ENCODE measurements at regions not wholly inside any gene's neighbourhood (a gene's known extent, or its start where the extent isn't known, plus 50 kb on each side); places are given as distances from the start of the nearest gene placed in this dataset.

DNA sequence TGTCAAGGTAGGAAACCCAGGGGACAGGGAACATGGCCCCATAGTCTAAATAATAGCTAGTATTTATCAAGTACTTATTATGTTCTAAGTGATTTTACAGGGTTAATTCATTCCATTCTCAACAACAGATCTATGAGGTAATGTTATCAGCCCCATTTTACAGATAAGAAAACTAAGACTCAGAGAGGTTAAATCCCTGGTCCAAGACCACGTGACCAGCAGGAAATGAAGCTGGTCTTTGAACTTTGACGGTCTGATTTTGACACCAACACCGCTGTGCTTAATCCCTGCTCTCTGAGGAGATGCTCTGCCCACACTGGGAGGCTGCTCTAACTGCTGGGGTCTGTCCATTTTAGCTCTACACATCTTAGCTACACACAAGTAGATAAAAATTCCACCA is 253.5 kb downstream of the SPTSSA start:
- H3K4me3 ChIP-seq (ENCODE audit: low read length) = no peak overlapping the region
- no peaks in the 10 kb centered on the region for H3K4me1 ChIP-seq (ENCODE audit: insufficient read depth, low read length)
- H3K27me3 ChIP-seq (ENCODE audit: insufficient read depth, low read length) = peaks cover 3% of the 10 kb centered on the region
- no peaks in the 10 kb centered on the region for H3K9me3 ChIP-seq (ENCODE audit: low read length)
- H3K36me3 ChIP-seq (ENCODE audit: insufficient read depth, low read length) = no peaks in the 10 kb centered on the region
- H2AFZ ChIP-seq (ENCODE audit: low read depth, low read length) = no peak overlapping the region

DNA sequence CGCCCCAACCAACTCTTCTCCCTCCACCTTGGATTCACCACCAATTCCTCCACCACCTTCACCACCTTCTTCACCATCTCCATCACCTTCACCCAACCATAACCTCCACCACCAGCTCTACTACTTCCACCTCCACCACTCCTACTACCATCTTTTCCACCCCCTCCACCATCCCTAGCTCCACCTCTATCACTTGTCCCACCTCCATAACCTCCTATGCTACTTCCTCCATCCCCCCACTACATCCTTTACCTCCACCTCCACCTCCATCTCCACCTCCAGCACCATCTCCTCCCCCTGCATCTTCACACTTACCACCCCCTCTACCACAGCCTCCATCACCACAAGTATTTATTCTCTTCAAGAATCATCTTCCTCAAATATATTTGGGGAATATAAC is 254.9 kb upstream of the EGLN3 start:
- H2AFZ ChIP-seq (ENCODE audit: low read depth, low read length) = no peak overlapping the region
- no peak overlapping the region for H3K4me3 ChIP-seq (ENCODE audit: low read length)
- H3K4me1 ChIP-seq (ENCODE audit: insufficient read depth, low read length) = peaks cover 2% of the 10 kb centered on the region
- no peaks in the 10 kb centered on the region for H3K36me3 ChIP-seq (ENCODE audit: insufficient read depth, low read length)
- H3K9me3 ChIP-seq (ENCODE audit: low read length) = no peaks in the 10 kb centered on the region
- H3K27me3 ChIP-seq (ENCODE audit: insufficient read depth, low read length) = no peaks in the 10 kb centered on the region

DNA sequence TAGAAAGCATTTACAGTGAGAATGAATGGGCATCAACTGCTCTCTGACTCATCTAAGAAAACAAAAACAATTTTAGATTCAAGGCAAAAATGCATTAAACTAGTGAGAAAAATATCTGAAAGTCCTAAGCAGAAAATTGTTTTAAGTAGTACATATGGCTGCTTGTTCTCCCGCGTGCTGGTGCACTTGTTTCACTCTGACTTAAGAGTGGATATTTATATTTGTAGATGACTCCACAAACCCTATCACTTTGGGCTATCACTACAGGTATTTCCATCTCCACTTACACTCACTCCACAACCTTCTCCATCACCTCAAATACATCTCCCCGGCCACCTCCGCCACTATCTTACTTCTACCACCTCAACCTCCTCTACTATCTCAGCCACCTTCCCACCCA is 253.9 kb upstream of the EGLN3 start:
- no peaks in the 10 kb centered on the region for H3K36me3 ChIP-seq (ENCODE audit: insufficient read depth, low read length)
- peaks cover 3% of the 10 kb centered on the region for H3K4me1 ChIP-seq (ENCODE audit: insufficient read depth, low read length)
- no peaks in the 10 kb centered on the region for H3K9me3 ChIP-seq (ENCODE audit: low read length)
- no peak overlapping the region for H3K4me3 ChIP-seq (ENCODE audit: low read length)
- H3K27me3 ChIP-seq (ENCODE audit: insufficient read depth, low read length) = no peaks in the 10 kb centered on the region
- no peak overlapping the region for H2AFZ ChIP-seq (ENCODE audit: low read depth, low read length)

DNA sequence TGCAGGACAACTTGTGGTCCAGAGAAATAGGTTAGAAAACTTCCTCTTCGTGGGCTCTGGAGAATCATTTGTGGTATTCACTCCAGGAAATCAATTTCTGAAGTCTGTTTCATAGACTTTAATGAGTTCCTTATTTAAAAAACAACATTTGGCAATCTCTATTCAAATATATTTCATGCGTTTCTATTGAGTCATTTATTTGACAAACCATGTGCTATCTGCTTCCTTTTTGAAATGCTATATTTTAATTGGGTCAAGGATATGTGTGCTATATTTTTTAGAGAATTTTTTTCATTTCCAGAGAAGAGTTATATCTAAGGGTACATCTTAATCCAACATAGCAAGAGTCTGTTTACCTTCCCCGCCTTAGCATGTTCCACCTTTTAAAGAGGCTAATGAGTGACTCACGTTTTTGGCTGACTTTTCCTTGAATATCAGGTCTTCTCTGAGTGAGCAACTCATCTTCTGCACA is 252.4 kb upstream of the EGLN3 start:
- no peaks in the 10 kb centered on the region for H3K9me3 ChIP-seq (ENCODE audit: low read length)
- peaks cover 3% of the 10 kb centered on the region for H3K4me1 ChIP-seq (ENCODE audit: insufficient read depth, low read length)
- H3K36me3 ChIP-seq (ENCODE audit: insufficient read depth, low read length) = no peaks in the 10 kb centered on the region
- H2AFZ ChIP-seq (ENCODE audit: low read depth, low read length) = no peak overlapping the region
- no peaks in the 10 kb centered on the region for H3K27me3 ChIP-seq (ENCODE audit: insufficient read depth, low read length)
- no peak overlapping the region for H3K4me3 ChIP-seq (ENCODE audit: low read length)

DNA sequence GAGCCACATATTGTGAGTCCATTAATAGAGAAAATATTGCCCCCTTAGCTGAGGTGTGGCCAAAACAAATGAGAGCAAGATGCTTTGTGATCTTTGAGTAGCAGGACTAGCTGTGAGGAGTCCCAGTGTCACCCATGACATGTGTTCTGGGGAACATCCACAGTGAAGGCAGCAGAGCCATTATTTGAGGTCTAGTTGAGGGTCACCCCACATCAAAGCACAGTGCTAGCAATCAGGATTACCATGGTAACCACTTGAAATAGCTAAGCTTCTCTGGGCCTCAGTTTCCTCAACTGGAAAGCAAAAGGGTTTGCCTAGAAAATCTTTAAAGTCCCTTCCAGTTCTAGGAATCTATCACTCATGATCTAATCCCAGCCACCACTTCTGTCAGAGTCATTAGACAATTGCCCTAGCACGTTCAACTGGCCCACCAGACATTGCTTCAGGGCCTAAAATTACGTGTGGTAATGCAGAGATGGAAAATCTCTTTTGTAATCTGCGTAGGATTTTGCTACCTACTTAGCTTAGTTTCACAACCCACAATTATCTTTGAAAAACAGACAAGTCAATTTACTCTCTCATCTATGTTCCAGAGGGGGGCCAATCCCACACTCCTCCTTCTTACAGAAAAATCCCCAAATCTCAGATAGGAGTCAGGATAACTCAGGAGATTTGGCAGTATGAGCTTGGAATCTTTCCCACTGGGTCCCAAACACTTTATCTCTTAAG is 251.2 kb upstream of the EGLN3 start:
- Histone ChIP-seq H3K4me3 (ENCODE audit: low read length) (no peak overlapping the region), H3K27me3 (ENCODE audit: insufficient read depth, low read length) (no peaks in the 10 kb centered on the region), H2AFZ (ENCODE audit: low read depth, low read length) (no peak overlapping the region), H3K36me3 (ENCODE audit: insufficient read depth, low read length) (no peaks in the 10 kb centered on the region), H3K9me3 (ENCODE audit: low read length) (no peaks in the 10 kb centered on the region), H3K4me1 (ENCODE audit: insufficient read depth, low read length) (peaks cover 3% of the 10 kb centered on the region)

DNA sequence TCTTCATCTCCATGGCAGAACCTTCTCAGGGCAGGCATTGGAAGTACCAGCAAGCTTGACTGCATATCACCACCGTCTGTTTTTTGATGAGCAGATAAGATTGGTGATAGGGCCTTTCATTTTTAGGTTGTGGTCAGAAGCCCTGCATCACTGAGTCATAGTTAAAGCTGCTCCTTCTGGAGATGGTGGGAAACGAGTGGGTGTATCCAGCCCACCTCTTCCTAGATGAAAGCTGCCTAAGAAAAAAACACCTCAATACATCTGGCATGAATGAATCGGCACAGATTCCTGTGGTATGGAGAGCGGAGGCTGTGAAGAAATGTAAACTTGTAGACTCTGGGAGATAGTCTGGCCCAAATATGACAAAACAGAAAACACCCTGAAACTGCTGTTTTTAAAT is 248.7 kb upstream of the EGLN3 start:
- Histone ChIP-seq H3K36me3 (ENCODE audit: insufficient read depth, low read length) (no peaks in the 10 kb centered on the region), H3K9me3 (ENCODE audit: low read length) (no peaks in the 10 kb centered on the region), H2AFZ (ENCODE audit: low read depth, low read length) (no peak overlapping the region), H3K4me1 (ENCODE audit: insufficient read depth, low read length) (peaks cover 3% of the 10 kb centered on the region), H3K4me3 (ENCODE audit: low read length) (no peak overlapping the region), H3K27me3 (ENCODE audit: insufficient read depth, low read length) (no peaks in the 10 kb centered on the region)

DNA sequence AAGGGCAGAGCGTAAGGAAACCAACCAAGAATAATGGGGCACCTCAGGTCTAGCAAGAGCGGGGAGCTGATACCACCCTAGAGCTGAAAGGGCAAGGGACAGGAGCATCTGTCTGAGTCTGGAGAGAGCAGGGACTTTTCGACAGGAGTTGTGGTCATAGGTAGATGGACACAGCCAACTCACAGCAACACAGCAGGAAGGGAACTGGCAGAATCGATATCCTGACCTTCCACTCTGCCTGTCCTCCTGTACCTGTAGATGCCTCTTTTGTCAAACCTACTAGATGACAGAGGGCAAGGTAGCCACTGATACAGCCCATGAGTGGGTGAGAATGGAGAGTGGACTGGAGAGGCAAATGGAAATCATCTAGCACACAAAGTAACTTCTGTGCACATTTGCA is 247.2 kb upstream of the EGLN3 start:
- Histone ChIP-seq H3K36me3 (ENCODE audit: insufficient read depth, low read length) (no peaks in the 10 kb centered on the region), H3K9me3 (ENCODE audit: low read length) (no peaks in the 10 kb centered on the region), H2AFZ (ENCODE audit: low read depth, low read length) (no peak overlapping the region), H3K4me1 (ENCODE audit: insufficient read depth, low read length) (peaks cover 3% of the 10 kb centered on the region), H3K4me3 (ENCODE audit: low read length) (no peak overlapping the region), H3K27me3 (ENCODE audit: insufficient read depth, low read length) (no peaks in the 10 kb centered on the region)

DNA sequence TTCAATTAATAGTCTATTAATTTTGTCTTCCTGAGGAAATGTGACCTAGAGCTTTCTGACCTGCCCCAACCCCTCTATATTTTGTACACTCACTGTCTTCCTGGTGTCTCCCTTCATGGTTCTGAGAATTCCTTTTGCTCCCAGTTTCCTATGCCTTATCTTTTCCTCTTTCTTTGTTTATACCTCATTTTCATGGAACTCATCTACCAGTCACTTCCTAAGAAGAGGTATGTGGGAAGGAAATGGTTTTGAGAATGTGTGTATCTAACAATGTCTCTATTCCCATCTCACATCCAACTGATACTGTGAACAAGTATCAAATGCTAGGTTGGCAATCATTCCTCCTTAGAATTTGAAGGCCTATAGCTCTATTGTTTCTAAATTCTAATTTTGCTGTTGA is 245.1 kb upstream of the EGLN3 start:
- Histone ChIP-seq H3K4me1 (ENCODE audit: insufficient read depth, low read length) (peaks cover 3% of the 10 kb centered on the region), H3K9me3 (ENCODE audit: low read length) (no peaks in the 10 kb centered on the region), H3K27me3 (ENCODE audit: insufficient read depth, low read length) (no peaks in the 10 kb centered on the region), H3K36me3 (ENCODE audit: insufficient read depth, low read length) (no peaks in the 10 kb centered on the region), H2AFZ (ENCODE audit: low read depth, low read length) (no peak overlapping the region), H3K4me3 (ENCODE audit: low read length) (no peak overlapping the region)

DNA sequence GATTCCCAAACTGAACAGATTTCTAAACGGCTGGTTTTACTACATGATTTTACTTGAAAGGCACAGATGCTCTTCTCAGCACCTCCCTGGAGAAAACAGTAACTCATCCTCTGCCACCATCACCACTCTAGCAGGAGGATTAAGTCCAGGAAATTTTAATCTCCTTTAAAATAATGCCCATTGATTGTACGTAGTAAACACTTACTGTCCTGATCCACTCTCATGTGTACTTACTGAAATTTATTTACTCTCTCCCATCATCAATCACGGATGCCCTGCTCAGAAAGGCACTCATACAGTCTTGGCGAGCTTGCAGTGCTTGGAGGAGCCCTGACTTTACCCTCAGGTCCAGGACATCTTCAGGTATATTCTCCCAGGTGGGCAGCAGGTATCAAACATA is 239.8 kb upstream of the EGLN3 start:
- no peaks in the 10 kb centered on the region for H3K27me3 ChIP-seq (ENCODE audit: insufficient read depth, low read length)
- H3K4me3 ChIP-seq (ENCODE audit: low read length) = no peak overlapping the region
- H2AFZ ChIP-seq (ENCODE audit: low read depth, low read length) = no peak overlapping the region
- H3K36me3 ChIP-seq (ENCODE audit: insufficient read depth, low read length) = no peaks in the 10 kb centered on the region
- no peaks in the 10 kb centered on the region for H3K9me3 ChIP-seq (ENCODE audit: low read length)
- no peaks in the 10 kb centered on the region for H3K4me1 ChIP-seq (ENCODE audit: insufficient read depth, low read length)

DNA sequence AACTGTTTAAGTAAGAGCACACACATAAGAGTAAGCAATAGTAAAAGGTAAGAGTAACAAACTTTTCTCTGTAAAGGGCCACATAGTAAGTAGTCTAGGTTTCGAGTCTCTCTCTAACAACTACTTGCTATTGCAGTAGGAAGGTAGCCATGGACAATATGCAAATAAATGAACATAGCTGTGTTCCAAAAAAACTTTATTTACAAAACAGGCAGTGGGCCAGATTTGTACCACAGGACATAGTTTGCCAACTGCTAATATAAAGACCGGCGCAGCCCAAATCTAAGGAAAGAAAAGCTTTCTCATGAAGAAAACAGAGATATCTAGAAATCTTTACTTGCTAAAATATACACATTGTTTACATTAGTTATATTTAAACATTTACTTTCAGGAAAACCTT is 239.0 kb upstream of the EGLN3 start:
- Histone ChIP-seq H3K36me3 (ENCODE audit: insufficient read depth, low read length) (no peaks in the 10 kb centered on the region), H3K27me3 (ENCODE audit: insufficient read depth, low read length) (no peaks in the 10 kb centered on the region)

DNA sequence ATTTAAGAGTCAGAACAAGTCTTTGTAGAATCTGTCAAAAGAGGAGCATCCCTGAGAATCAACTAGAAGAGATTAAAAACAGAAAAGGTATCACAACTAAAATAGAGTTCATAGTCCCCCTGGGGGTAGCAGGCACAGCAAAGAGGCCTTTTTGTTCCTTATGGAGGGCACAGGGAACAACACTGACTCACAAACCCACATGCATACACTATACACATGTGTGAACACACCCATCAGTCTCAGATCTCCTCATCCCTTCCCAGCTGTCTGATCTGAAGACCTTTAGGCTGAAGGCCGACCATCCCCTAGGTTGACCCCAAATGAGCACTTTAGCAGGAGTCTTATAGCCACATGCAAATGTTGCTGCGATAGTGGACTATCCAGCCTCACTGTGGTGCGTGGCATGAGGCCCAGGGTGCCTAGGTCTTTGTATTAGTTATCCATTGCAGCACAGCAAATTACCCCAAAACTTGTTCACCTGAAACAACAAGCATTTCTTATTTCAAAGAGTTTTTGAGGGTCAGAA is 236.7 kb upstream of the EGLN3 start:
- no peaks in the 10 kb centered on the region for H3K36me3 ChIP-seq (ENCODE audit: insufficient read depth, low read length)
- H3K9me3 ChIP-seq (ENCODE audit: low read length) = no peaks in the 10 kb centered on the region
- H3K4me3 ChIP-seq (ENCODE audit: low read length) = no peak overlapping the region
- H3K4me1 ChIP-seq (ENCODE audit: insufficient read depth, low read length) = no peaks in the 10 kb centered on the region
- H3K27me3 ChIP-seq (ENCODE audit: insufficient read depth, low read length) = no peaks in the 10 kb centered on the region
- no peak overlapping the region for H2AFZ ChIP-seq (ENCODE audit: low read depth, low read length)

More for the DNA sequence above, 239.0 kb upstream of the EGLN3 start:
- H3K4me1 ChIP-seq (ENCODE audit: insufficient read depth, low read length) = no peaks in the 10 kb centered on the region
- no peaks in the 10 kb centered on the region for H3K9me3 ChIP-seq (ENCODE audit: low read length)
- no peak overlapping the region for H2AFZ ChIP-seq (ENCODE audit: low read depth, low read length)
- no peak overlapping the region for H3K4me3 ChIP-seq (ENCODE audit: low read length)

DNA sequence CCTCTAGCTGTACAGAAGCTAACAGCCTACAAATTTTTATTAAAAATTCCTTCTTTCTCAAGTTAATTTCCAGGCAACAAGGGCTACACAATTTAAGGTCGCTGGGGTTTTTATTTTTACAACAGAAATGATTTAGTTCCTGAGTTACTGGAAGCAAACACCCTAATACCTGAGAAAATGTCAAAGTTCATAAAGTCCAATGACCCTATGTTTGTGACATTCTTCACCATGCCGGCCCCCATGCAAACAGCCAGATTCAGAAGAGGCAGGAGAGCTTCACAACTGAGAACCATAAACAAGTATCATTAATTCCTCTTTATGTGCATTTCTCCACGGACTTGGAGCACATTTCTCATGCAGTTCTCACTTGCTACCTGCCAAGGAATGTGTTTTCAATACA is 236.2 kb upstream of the EGLN3 start:
- Histone ChIP-seq H2AFZ (ENCODE audit: low read depth, low read length) (no peak overlapping the region), H3K9me3 (ENCODE audit: low read length) (no peaks in the 10 kb centered on the region), H3K4me3 (ENCODE audit: low read length) (no peak overlapping the region), H3K4me1 (ENCODE audit: insufficient read depth, low read length) (no peaks in the 10 kb centered on the region), H3K27me3 (ENCODE audit: insufficient read depth, low read length) (no peaks in the 10 kb centered on the region), H3K36me3 (ENCODE audit: insufficient read depth, low read length) (no peaks in the 10 kb centered on the region)

DNA sequence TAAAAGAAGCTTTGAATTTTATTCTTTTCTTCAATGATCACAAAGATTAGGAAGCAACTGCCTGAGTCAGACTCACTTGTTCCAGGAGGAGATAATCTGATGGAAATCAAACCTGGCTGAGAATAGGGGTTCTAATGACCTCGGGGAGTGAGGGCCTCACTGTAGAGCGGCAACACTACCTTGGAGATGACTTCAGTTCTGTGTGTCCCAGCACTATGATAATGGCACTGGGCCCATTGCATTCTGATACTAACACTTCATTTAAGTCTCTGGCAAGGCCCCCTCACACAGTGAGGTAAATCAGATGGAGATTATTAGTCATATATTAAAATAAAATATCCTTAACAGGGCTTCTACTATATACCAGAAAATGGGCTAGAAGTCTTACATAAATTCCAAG is 233.3 kb upstream of the EGLN3 start:
- Histone ChIP-seq H2AFZ (ENCODE audit: low read depth, low read length) (no peak overlapping the region), H3K36me3 (ENCODE audit: insufficient read depth, low read length) (no peaks in the 10 kb centered on the region), H3K4me3 (ENCODE audit: low read length) (no peak overlapping the region), H3K4me1 (ENCODE audit: insufficient read depth, low read length) (no peaks in the 10 kb centered on the region), H3K9me3 (ENCODE audit: low read length) (no peaks in the 10 kb centered on the region), H3K27me3 (ENCODE audit: insufficient read depth, low read length) (no peaks in the 10 kb centered on the region)

DNA sequence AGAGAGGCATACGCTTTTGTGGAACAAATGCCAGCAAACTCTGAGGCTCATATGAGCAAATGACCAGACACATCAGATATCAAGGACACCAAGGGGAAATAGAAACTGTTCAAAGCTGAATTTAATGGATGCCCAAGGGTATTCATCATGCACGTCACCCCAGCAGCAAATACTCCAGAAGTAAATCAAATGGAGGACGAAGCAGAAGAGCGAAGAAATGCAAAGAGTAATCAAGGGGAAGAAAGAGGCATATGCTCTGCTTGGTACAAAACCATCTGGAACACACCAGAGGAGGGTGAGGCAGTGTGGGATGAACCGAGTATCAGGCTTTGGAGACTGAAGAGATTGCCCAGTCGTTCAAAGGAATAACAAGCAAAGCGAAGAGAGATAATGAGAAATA is 232.6 kb upstream of the EGLN3 start:
- Histone ChIP-seq H2AFZ (ENCODE audit: low read depth, low read length) (no peak overlapping the region), H3K4me1 (ENCODE audit: insufficient read depth, low read length) (no peaks in the 10 kb centered on the region), H3K36me3 (ENCODE audit: insufficient read depth, low read length) (no peaks in the 10 kb centered on the region), H3K4me3 (ENCODE audit: low read length) (no peak overlapping the region), H3K9me3 (ENCODE audit: low read length) (no peaks in the 10 kb centered on the region), H3K27me3 (ENCODE audit: insufficient read depth, low read length) (no peaks in the 10 kb centered on the region)
